Sigmoid colon (tissue), 3 donors: ENCODE measurements at regions not wholly inside any gene's neighbourhood (a gene's known extent, or its start where the extent isn't known, plus 50 kb on each side); places are given as distances from the start of the nearest gene placed in this dataset.

ENCODE experiments used
- POLR2A ChIP-seq, 2 donors: fragments of 450-650 bp; IDR thresholded peaks; one replicate each; pipeline ENCODE4 v1.6.1; 2016; ENCODE audit warnings: antibody characterized with exemption in 2 of 2, mild to moderate bottlenecking in 2 of 2, moderate library complexity in 2 of 2
- TF ChIP-seq, protein P1 (sequence below), 4 experiments: fragments of 450-650 bp in 3 of 4; fragments of 200-600 bp in 1 of 4; IDR thresholded peaks; one replicate each; pipeline ENCODE4 v1.5.1; 2016 to 2019; ENCODE audit warnings: antibody characterized with exemption in 4 of 4, mild to moderate bottlenecking in 3 of 4, moderate library complexity in 2 of 4

DNA sequence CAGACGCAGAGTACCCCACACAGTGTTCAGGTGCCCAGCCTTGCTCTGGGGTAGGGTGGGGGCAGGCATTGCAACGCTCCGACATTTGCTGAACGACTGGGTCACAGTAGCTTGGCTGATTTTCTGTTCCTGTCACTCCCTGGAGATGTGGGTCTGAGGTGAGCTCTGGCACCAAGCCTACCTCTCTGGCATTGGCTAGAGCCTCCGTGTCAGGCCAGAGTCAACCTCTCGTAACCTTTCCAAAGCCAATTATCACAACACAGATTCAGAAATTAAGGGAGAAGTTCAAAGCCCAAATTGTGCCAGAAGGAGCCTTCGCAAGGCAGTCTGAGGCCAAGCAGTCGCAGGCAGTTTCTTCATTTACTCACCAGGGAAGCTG lies 117.2 kb downstream of the IRS2 start:
- TF ChIP-seq, protein P1, sequence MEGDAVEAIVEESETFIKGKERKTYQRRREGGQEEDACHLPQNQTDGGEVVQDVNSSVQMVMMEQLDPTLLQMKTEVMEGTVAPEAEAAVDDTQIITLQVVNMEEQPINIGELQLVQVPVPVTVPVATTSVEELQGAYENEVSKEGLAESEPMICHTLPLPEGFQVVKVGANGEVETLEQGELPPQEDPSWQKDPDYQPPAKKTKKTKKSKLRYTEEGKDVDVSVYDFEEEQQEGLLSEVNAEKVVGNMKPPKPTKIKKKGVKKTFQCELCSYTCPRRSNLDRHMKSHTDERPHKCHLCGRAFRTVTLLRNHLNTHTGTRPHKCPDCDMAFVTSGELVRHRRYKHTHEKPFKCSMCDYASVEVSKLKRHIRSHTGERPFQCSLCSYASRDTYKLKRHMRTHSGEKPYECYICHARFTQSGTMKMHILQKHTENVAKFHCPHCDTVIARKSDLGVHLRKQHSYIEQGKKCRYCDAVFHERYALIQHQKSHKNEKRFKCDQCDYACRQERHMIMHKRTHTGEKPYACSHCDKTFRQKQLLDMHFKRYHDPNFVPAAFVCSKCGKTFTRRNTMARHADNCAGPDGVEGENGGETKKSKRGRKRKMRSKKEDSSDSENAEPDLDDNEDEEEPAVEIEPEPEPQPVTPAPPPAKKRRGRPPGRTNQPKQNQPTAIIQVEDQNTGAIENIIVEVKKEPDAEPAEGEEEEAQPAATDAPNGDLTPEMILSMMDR (IDR thresholded peaks at IDR 0.05) = no peak
- no peak for TF ChIP-seq POLR2A (IDR thresholded peaks at IDR 0.05)
